WTC11 (cell line): ENCODE measurements at regions not wholly inside any gene's neighbourhood (a gene's known extent, or its start where the extent isn't known, plus 50 kb on each side); places are given as distances from the start of the nearest gene placed in this dataset.

ENCODE experiments used
- ATAC-seq: fragments of 200-7000 bp; cut with Tn5 transposase; 2 replicates; pipeline ENCODE4 v1.10.0; 2021; ENCODE audit warnings: mild to moderate bottlenecking, moderate library complexity
- CTCF ChIA-PET: fragments of 300-600 bp; sonication (Branson Sonifier 250); formaldehyde crosslinking; loops from one replicate; lab custom pipeline; 2021; ENCODE audit warnings: antibody characterized with exemption; lab: Charles Lee
- POLR2A ChIA-PET: fragments of 350-600 bp; sonication (Branson Sonifier 250); formaldehyde crosslinking; loops from one replicate; lab custom pipeline; 2021; ENCODE audit warnings: antibody characterized with exemption; lab: Charles Lee
- DNase-seq: peaks from one replicate; pipeline ENCODE4 v3.0.0; 2021; ENCODE audit warnings: low spot score
- H3K27ac Mint-ChIP-seq: 2 replicates; pipeline ENCODE4 v1.8.0; 2021; ENCODE audit warnings: mixed read lengths
- H3K27me3 Mint-ChIP-seq: 2 replicates; pipeline ENCODE4 v1.8.0; 2021; ENCODE audit warnings: low read depth, mild to moderate bottlenecking, moderate library complexity, mixed read lengths
- H3K36me3 Mint-ChIP-seq: 2 replicates; pipeline ENCODE4 v1.8.0; 2021; ENCODE audit warnings: mixed read lengths
- H3K4me1 Mint-ChIP-seq: 2 replicates; pipeline ENCODE4 v1.8.0; 2022; ENCODE audit warnings: mixed read lengths
- H3K4me3 Mint-ChIP-seq: 2 replicates; pipeline ENCODE4 v1.8.0; 2021; ENCODE audit warnings: mild to moderate bottlenecking, moderate library complexity, mixed read lengths
- H3K9me3 Mint-ChIP-seq: 2 replicates; pipeline ENCODE4 v1.8.0; 2021; ENCODE audit warnings: mixed read lengths
- CREM ChIP-seq: sonication (generic); formaldehyde crosslinking; IDR thresholded peaks from 2 replicates; pipeline ENCODE4 v1.8.1; 2022; ENCODE audit warnings: mild to moderate bottlenecking, missing genetic modification reagents, moderate library complexity
- E2F5 ChIP-seq: sonication (generic); formaldehyde crosslinking; IDR thresholded peaks from 2 replicates; pipeline ENCODE4 v1.8.1; 2022; ENCODE audit warnings: mild to moderate bottlenecking, moderate library complexity, missing genetic modification reagents
- ESRRA ChIP-seq: sonication (generic); formaldehyde crosslinking; IDR thresholded peaks from 2 replicates; pipeline ENCODE4 v1.8.1; 2022; ENCODE audit warnings: mild to moderate bottlenecking, missing genetic modification reagents, borderline replicate concordance
- FOXP1 ChIP-seq: sonication (generic); formaldehyde crosslinking; IDR thresholded peaks from 2 replicates; pipeline ENCODE4 v1.8.0; 2022; ENCODE audit warnings: missing genetic modification reagents, mild to moderate bottlenecking, moderate library complexity, borderline replicate concordance
- FOXP4 ChIP-seq: sonication (generic); formaldehyde crosslinking; IDR thresholded peaks from 2 replicates; pipeline ENCODE4 v1.8.0; 2022; ENCODE audit warnings: mild to moderate bottlenecking, missing genetic modification reagents
- HMGA2 ChIP-seq: fragments of 250-450 bp; sonication (Bioruptor Pico); IDR thresholded peaks from 2 replicates; pipeline ENCODE4 v1.4.0; 2021; ENCODE audit warnings: mild to moderate bottlenecking, moderate library complexity
- JUN ChIP-seq: sonication (generic); formaldehyde crosslinking; IDR thresholded peaks from 2 replicates; pipeline ENCODE4 v1.8.0; 2023; ENCODE audit warnings: mild to moderate bottlenecking, missing genetic modification reagents
- MYBL2 ChIP-seq: sonication (generic); formaldehyde crosslinking; IDR thresholded peaks from 2 replicates; pipeline ENCODE4 v1.8.1; 2023; ENCODE audit warnings: mild to moderate bottlenecking, moderate library complexity, missing genetic modification reagents
- NFE2L1 ChIP-seq: sonication (generic); formaldehyde crosslinking; IDR thresholded peaks from 2 replicates; pipeline ENCODE4 v1.8.1; 2023; ENCODE audit warnings: missing genetic modification reagents
- PRDM15 ChIP-seq: sonication (generic); formaldehyde crosslinking; IDR thresholded peaks from 2 replicates; pipeline ENCODE4 v1.8.0; 2022; ENCODE audit warnings: missing genetic modification reagents
- SOX15 ChIP-seq: fragments of 250-450 bp; sonication (Bioruptor Pico); IDR thresholded peaks from 2 replicates; pipeline ENCODE4 v1.9.0; 2021; ENCODE audit warnings: mild to moderate bottlenecking
- TP53 ChIP-seq: sonication (generic); formaldehyde crosslinking; IDR thresholded peaks from 2 replicates; pipeline ENCODE4 v1.8.1; 2023; ENCODE audit warnings: mild to moderate bottlenecking, missing genetic modification reagents
- ZNF138 ChIP-seq: sonication (generic); formaldehyde crosslinking; conservative IDR thresholded peaks from 2 replicates; pipeline ENCODE4 v1.8.1; 2022; ENCODE audit warnings: mild to moderate bottlenecking, moderate library complexity, missing genetic modification reagents
- ZNF219 ChIP-seq: sonication (generic); formaldehyde crosslinking; IDR thresholded peaks from 2 replicates; pipeline ENCODE4 v1.8.0; 2023; ENCODE audit warnings: missing genetic modification reagents, mild to moderate bottlenecking, borderline replicate concordance
- ZNF416 ChIP-seq: fragments of 250-450 bp; sonication (Bioruptor Pico); IDR thresholded peaks from 2 replicates; pipeline ENCODE4 v1.9.0; 2021; ENCODE audit warnings: mild to moderate bottlenecking, inconsistent platforms
- ZNF671 ChIP-seq: fragments of 250-450 bp; sonication (Bioruptor Pico); IDR thresholded peaks from 2 replicates; pipeline ENCODE4 v1.8.0; 2021; ENCODE audit warnings: mild to moderate bottlenecking
- TF ChIP-seq, protein P1 (sequence below): sonication (generic); formaldehyde crosslinking; conservative IDR thresholded peaks from 2 replicates; pipeline ENCODE4 v1.8.1; 2022; ENCODE audit warnings: mild to moderate bottlenecking, missing genetic modification reagents
- TF ChIP-seq, protein P2 (sequence below): sonication (generic); formaldehyde crosslinking; IDR thresholded peaks from 2 replicates; pipeline ENCODE4 v1.8.0; 2022; ENCODE audit warnings: mild to moderate bottlenecking, missing genetic modification reagents
- TF ChIP-seq, protein P3 (sequence below): sonication (generic); formaldehyde crosslinking; IDR thresholded peaks from 2 replicates; pipeline ENCODE4 v1.8.1; 2023; ENCODE audit warnings: mild to moderate bottlenecking, moderate library complexity, missing genetic modification reagents
- TF ChIP-seq, protein P4 (sequence below): sonication (generic); formaldehyde crosslinking; IDR thresholded peaks from 2 replicates; pipeline ENCODE4 v1.8.0; 2022; ENCODE audit warnings: mild to moderate bottlenecking, missing genetic modification reagents

- POLR2A ChIA-PET: no interaction called here
- no peak overlapping the region for H3K4me3 Mint-ChIP-seq
- ATAC-seq: no peak
- TF ChIP-seq ZNF138 (CRISPR knock-in tag) (no peak), FOXP1 (no peak), SOX15 (CRISPR knock-in tag) (no peak), ZNF671 (CRISPR knock-in tag) (no peak), NFE2L1 (CRISPR knock-in tag) (no peak), HMGA2 (CRISPR knock-in tag) (no peak), PRDM15 (CRISPR knock-in tag) (no peak), ZNF416 (no peak), ZNF219 (CRISPR knock-in tag) (no peak), MYBL2 (CRISPR knock-in tag) (no peak), ESRRA (CRISPR knock-in tag) (no peak), TP53 (CRISPR knock-in tag) (no peak), JUN (CRISPR knock-in tag) (no peak), FOXP4 (CRISPR knock-in tag) (no peak), CREM (CRISPR knock-in tag) (no peak), E2F5 (CRISPR knock-in tag) (no peak)
- TF ChIP-seq, protein P1, sequence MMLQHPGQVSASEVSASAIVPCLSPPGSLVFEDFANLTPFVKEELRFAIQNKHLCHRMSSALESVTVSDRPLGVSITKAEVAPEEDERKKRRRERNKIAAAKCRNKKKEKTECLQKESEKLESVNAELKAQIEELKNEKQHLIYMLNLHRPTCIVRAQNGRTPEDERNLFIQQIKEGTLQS (CRISPR knock-in tag): no peak
- TF ChIP-seq, protein P2, sequence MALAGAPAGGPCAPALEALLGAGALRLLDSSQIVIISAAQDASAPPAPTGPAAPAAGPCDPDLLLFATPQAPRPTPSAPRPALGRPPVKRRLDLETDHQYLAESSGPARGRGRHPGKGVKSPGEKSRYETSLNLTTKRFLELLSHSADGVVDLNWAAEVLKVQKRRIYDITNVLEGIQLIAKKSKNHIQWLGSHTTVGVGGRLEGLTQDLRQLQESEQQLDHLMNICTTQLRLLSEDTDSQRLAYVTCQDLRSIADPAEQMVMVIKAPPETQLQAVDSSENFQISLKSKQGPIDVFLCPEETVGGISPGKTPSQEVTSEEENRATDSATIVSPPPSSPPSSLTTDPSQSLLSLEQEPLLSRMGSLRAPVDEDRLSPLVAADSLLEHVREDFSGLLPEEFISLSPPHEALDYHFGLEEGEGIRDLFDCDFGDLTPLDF (CRISPR knock-in tag): no peak
- TF ChIP-seq, protein P3, sequence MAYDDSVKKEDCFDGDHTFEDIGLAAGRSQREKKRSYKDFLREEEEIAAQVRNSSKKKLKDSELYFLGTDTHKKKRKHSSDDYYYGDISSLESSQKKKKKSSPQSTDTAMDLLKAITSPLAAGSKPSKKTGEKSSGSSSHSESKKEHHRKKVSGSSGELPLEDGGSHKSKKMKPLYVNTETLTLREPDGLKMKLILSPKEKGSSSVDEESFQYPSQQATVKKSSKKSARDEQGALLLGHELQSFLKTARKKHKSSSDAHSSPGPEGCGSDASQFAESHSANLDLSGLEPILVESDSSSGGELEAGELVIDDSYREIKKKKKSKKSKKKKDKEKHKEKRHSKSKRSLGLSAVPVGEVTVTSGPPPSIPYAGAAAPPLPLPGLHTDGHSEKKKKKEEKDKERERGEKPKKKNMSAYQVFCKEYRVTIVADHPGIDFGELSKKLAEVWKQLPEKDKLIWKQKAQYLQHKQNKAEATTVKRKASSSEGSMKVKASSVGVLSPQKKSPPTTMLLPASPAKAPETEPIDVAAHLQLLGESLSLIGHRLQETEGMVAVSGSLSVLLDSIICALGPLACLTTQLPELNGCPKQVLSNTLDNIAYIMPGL (CRISPR knock-in tag): no peak
- TF ChIP-seq, protein P4, sequence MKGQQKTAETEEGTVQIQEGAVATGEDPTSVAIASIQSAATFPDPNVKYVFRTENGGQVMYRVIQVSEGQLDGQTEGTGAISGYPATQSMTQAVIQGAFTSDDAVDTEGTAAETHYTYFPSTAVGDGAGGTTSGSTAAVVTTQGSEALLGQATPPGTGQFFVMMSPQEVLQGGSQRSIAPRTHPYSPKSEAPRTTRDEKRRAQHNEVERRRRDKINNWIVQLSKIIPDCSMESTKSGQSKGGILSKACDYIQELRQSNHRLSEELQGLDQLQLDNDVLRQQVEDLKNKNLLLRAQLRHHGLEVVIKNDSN (CRISPR knock-in tag): no peak
- H3K27me3 Mint-ChIP-seq: no peaks in the 10 kb centered on the region
- CTCF ChIA-PET: no interaction called here
- H3K27ac Mint-ChIP-seq: no peak overlapping the region
- peaks cover 11% of the 10 kb centered on the region for H3K4me1 Mint-ChIP-seq
- H3K9me3 Mint-ChIP-seq: peaks cover 12% of the 10 kb centered on the region
- no peak for DNase-seq
- H3K36me3 Mint-ChIP-seq: no peaks in the 10 kb centered on the region
These were observed 1634.5 kb upstream of the LRRTM3 start for GRCh38 chr10:65291286-65291685.
